ENCODE measurements at regions not wholly inside any gene's neighbourhood (a gene's known extent, or its start where the extent isn't known, plus 50 kb on each side); places are given as distances from the start of the nearest gene placed in this dataset.

GRCh38 chr4:24328310-24328709 is 256.0 kb downstream of the DHX15 start:
- in situ Hi-C loops (cut with HindIII; ENCODE audit: low sequenced_read_pairs), result no loop called here
- no peak for TF ChIP-seq CTCF (IDR thresholded peaks at IDR 0.05; ENCODE audit: low read depth, low read length)
- DNase-seq (ENCODE audit: low read depth, low spot score), result no peak
- H3K4me3 ChIP-seq (ENCODE audit: low read depth, low read length), result no peak overlapping the region

- no peak for TF ChIP-seq CTCF (IDR thresholded peaks at IDR 0.05; ENCODE audit: low read depth, low read length)
- H3K4me3 ChIP-seq (ENCODE audit: low read depth, low read length), result no peak overlapping the region
- peak; percentile 19 for DNase-seq (ENCODE audit: low read depth, low spot score)
- in situ Hi-C loops (cut with HindIII; ENCODE audit: low sequenced_read_pairs), result no loop called here
Observed at GRCh38 chr4:24322995-24323394, 261.4 kb downstream of the DHX15 start.

DNA sequence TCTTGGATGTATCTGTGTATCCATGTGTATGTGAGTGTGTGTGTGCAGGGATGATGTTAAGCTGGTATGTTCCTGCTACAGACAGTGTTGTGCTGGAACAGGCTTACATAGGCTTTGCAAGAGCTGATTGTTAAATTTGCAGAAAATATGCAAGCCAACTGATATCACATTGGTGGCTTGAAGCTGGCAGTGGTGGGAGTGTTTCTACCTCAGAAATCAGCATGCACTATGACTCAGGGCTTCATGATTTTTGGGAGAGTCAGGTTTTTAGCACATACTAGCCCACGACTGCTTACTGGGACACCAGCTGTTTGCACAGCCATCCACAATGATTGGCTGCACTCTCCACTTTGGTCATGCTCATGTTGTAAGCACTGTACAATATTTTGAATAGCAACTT is 261.8 kb downstream of the DHX15 start:
- in situ Hi-C loops (cut with HindIII; ENCODE audit: low sequenced_read_pairs), result no loop called here

DNA sequence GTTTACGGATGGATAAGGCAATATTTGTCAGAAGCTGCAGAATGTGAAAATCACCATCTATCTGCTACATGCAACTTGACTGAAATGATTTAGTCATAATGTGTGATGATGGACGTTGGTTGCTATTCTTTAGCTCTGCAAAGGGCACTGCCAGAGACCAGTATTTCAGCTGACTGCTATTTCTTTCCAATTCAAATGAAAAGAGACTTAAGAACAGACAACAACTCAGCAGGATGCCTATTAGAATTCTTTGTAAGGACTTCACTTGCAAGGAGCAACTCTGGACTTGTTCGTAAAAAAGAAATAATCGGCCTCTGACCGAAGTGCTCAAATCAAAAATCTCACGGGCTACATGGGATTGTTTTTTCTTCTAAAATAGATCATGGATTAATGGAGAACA is 262.7 kb downstream of the DHX15 start:
- in situ Hi-C loops (cut with HindIII; ENCODE audit: low sequenced_read_pairs), result no loop called here
- no peak for TF ChIP-seq CTCF (IDR thresholded peaks at IDR 0.05; ENCODE audit: low read depth, low read length)
- no peak for DNase-seq (ENCODE audit: low read depth, low spot score)
- no peak overlapping the region for H3K4me3 ChIP-seq (ENCODE audit: low read depth, low read length)

More for the DNA sequence above, 261.8 kb downstream of the DHX15 start:
- TF ChIP-seq CTCF (IDR thresholded peaks at IDR 0.05; ENCODE audit: low read depth, low read length), result no peak
- peak; percentile 52 for DNase-seq (ENCODE audit: low read depth, low spot score)
- no peak overlapping the region for H3K4me3 ChIP-seq (ENCODE audit: low read depth, low read length)

DNA sequence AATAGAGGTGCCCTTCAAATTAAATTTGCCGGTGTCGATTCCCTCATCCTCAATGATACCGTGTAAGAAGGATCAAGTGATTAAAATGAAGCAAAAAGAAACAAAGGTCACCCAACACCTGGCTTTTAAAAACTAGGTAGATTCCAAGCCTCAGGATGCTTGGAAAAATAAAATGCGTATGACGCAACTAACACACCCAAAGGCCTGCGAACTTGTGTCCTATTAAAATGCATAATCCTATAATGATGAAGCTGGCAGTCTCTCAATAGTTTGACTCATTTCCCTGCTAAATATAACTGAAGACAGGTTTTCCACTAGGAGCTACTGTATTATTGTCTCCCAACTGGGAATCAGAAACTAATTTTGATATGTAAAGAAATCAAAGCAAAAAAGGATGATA is 263.2 kb downstream of the DHX15 start:
- TF ChIP-seq CTCF (IDR thresholded peaks at IDR 0.05; ENCODE audit: low read depth, low read length), result no peak
- in situ Hi-C loops (cut with HindIII; ENCODE audit: low sequenced_read_pairs), result no loop called here
- H3K4me3 ChIP-seq (ENCODE audit: low read depth, low read length), result no peak overlapping the region
- peak; percentile 81 for DNase-seq (ENCODE audit: low read depth, low spot score)

GRCh38 chr4:24319387-24319786 is 265.0 kb downstream of the DHX15 start:
- in situ Hi-C loops (cut with HindIII; ENCODE audit: low sequenced_read_pairs), result no loop called here
- no peak overlapping the region for H3K4me3 ChIP-seq (ENCODE audit: low read depth, low read length)
- TF ChIP-seq CTCF (IDR thresholded peaks at IDR 0.05; ENCODE audit: low read depth, low read length), result no peak
- DNase-seq (ENCODE audit: low read depth, low spot score), result peak; percentile 9

DNA sequence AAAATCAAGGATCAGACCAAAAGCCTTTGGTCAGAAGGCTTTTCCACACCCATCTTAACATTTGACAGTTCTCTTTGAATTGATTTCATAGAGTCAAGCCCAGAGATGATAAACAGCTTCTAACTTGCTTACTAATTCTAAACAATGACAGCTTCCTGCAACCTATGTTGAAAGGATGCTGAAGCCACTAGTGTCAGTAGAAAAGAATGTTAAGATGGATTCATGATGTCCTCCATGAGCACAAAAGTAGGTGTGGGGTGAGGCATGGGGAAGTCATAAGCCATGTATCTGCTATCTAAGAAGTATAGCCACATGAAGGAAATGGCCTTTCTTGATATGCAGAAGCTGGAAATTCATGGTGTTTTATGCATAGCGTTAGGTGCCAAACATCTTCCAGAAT is 269.3 kb downstream of the DHX15 start:
- no peak for DNase-seq (ENCODE audit: low read depth, low spot score)
- TF ChIP-seq CTCF (IDR thresholded peaks at IDR 0.05; ENCODE audit: low read depth, low read length), result no peak
- in situ Hi-C loops (cut with HindIII; ENCODE audit: low sequenced_read_pairs), result no loop called here
- H3K4me3 ChIP-seq (ENCODE audit: low read depth, low read length), result no peak overlapping the region
